IMR-90 (cell line): ENCODE measurements at regions not wholly inside any gene's neighbourhood (a gene's known extent, or its start where the extent isn't known, plus 50 kb on each side); places are given as distances from the start of the nearest gene placed in this dataset.

Source experiments
- ATAC-seq: fragments of 200-7000 bp; cut with Tn5 transposase; 2 replicates; pipeline ENCODE4 v1.9.1; 2020; ENCODE audit warnings: low read depth, mild to moderate bottlenecking, moderate library complexity
- BruUV-seq: library from RNA; stranded (reverse); fragments of 400-500 nt; replicated peaks from 2 replicates; lab custom pipeline; 2021; lab: Mats Ljungman, UMichigan
- CTCF ChIA-PET: fragments of 300-600 bp; formaldehyde crosslinking; extraction: SDS; loops from one replicate; lab custom pipeline; 2021; ENCODE audit warnings: antibody characterized with exemption; lab: Yijun Ruan, JAX
- POLR2A ChIA-PET: fragments of 300-600 bp; sonication (Branson Sonifier 250); formaldehyde crosslinking; loops from one replicate; lab custom pipeline; 2022; ENCODE audit warnings: antibody characterized with exemption; ENCODE audit not compliant: unreplicated experiment; lab: Charles Lee
- DNase-seq: peaks from one replicate; pipeline ENCODE4 v3.0.0; 2013
- H2AFZ ChIP-seq: replicated peaks from 2 replicates; pipeline ENCODE3; 2013; ENCODE audit warnings: low read length, mild to moderate bottlenecking; ENCODE audit not compliant: poor library complexity
- H2AK5ac ChIP-seq: 2 replicates; pipeline ENCODE4 v1.6.1; 2013; ENCODE audit warnings: low read depth, low read length, inconsistent platforms
- H2AK9ac ChIP-seq: replicated peaks from 2 replicates; pipeline ENCODE3; 2013; ENCODE audit warnings: mild to moderate bottlenecking, low read depth, low read length, moderate library complexity; ENCODE audit not compliant: poor library complexity
- H2BK120ac ChIP-seq: 2 replicates; pipeline ENCODE4 v1.6.1; 2013; ENCODE audit warnings: low read depth, low read length, inconsistent platforms
- H2BK15ac ChIP-seq: 3 replicates; pipeline ENCODE4 v1.6.1; 2013; ENCODE audit warnings: low read depth, low read length, inconsistent platforms
- H2BK20ac ChIP-seq: 2 replicates; pipeline ENCODE4 v1.6.1; 2013; ENCODE audit warnings: low read depth, mild to moderate bottlenecking, inconsistent platforms, low read length, moderate library complexity
- H2BK5ac ChIP-seq: 2 replicates; pipeline ENCODE4 v1.6.1; 2013; ENCODE audit warnings: mild to moderate bottlenecking, low read depth, low read length, inconsistent platforms; ENCODE audit not compliant: poor library complexity, severe bottlenecking
- H3K14ac ChIP-seq: replicated peaks from 2 replicates; pipeline ENCODE4 v1.6.1; 2013; ENCODE audit warnings: low read depth, low read length, inconsistent platforms
- H3K18ac ChIP-seq: 2 replicates; pipeline ENCODE4 v1.6.1; 2013; ENCODE audit warnings: low read depth, low read length, control low read depth
- H3K23ac ChIP-seq: 2 replicates; pipeline ENCODE4 v1.6.1; 2013; ENCODE audit warnings: low read depth, low read length, inconsistent platforms
- H3K27ac ChIP-seq: 2 replicates; pipeline ENCODE4 v1.5.1; 2013; ENCODE audit warnings: mild to moderate bottlenecking, control low read depth, low read length; ENCODE audit not compliant: insufficient read depth
- H3K27me3 ChIP-seq: 2 replicates; pipeline ENCODE4 v1.6.1; 2013; ENCODE audit warnings: low read length; ENCODE audit not compliant: control insufficient read depth, insufficient read depth
- H3K36me3 ChIP-seq: 2 replicates; pipeline ENCODE4 v1.6.1; 2013; ENCODE audit warnings: low read length, mixed read lengths; ENCODE audit not compliant: control insufficient read depth, insufficient read depth
- H3K4ac ChIP-seq: 2 replicates; pipeline ENCODE4 v1.6.1; 2013; ENCODE audit warnings: low read depth, low read length, inconsistent platforms
- H3K4me1 ChIP-seq: 2 replicates; pipeline ENCODE4 v1.6.1; 2013; ENCODE audit warnings: low read length, mixed read lengths; ENCODE audit not compliant: control insufficient read depth, insufficient read depth
- H3K4me2 ChIP-seq: 2 replicates; pipeline ENCODE4 v1.6.1; 2013; ENCODE audit warnings: low read depth, mild to moderate bottlenecking, control low read depth, low read length, moderate library complexity
- H3K4me3 ChIP-seq: 2 replicates; pipeline ENCODE4 v1.5.1; 2013; ENCODE audit warnings: low read depth, mild to moderate bottlenecking, control low read depth, low read length, moderate library complexity; ENCODE audit not compliant: insufficient read depth
- H3K56ac ChIP-seq: 2 replicates; pipeline ENCODE4 v1.6.1; 2013; ENCODE audit warnings: low read length, inconsistent platforms; ENCODE audit not compliant: insufficient read depth; ENCODE audit errors: extremely low read depth
- H3K79me1 ChIP-seq, 2 experiments: 2 replicates each; pipeline ENCODE4 v1.6.1; 2013; ENCODE audit warnings: low read length in 2 of 2, inconsistent platforms in 1 of 2, low read depth in 1 of 2
- H3K9ac ChIP-seq: 2 replicates; pipeline ENCODE4 v1.6.1; 2013; ENCODE audit warnings: low read depth, low read length, control low read depth
- H3K9me1 ChIP-seq: 2 replicates; pipeline ENCODE4 v1.6.1; 2013; ENCODE audit warnings: low read length, inconsistent platforms; ENCODE audit not compliant: insufficient read depth
- H3K9me3 ChIP-seq: 2 replicates; pipeline ENCODE4 v1.6.1; 2013; ENCODE audit warnings: low read length; ENCODE audit not compliant: control insufficient read depth, insufficient read depth
- H4K20me1 ChIP-seq: 2 replicates; pipeline ENCODE4 v1.6.1; 2013; ENCODE audit warnings: low read length, inconsistent platforms; ENCODE audit not compliant: insufficient read depth
- H4K5ac ChIP-seq: 2 replicates; pipeline ENCODE4 v1.6.1; 2013; ENCODE audit warnings: mild to moderate bottlenecking, low read depth, low read length, control low read depth
- H4K8ac ChIP-seq, 2 experiments: 2 replicates each; pipeline ENCODE4 v1.6.1; 2013; ENCODE audit warnings: low read depth in 2 of 2, low read length in 2 of 2, control low read depth in 1 of 2, inconsistent platforms in 1 of 2
- H4K91ac ChIP-seq: 2 replicates; pipeline ENCODE4 v1.6.1; 2013; ENCODE audit warnings: low read depth, low read length, inconsistent platforms; ENCODE audit not compliant: insufficient read depth
- CEBPB ChIP-seq: IDR thresholded peaks from 2 replicates; pipeline ENCODE4 v1.6.1; 2012; ENCODE audit warnings: low read depth, low read length, improper control_type of control experiment
- MAZ ChIP-seq: IDR thresholded peaks from 2 replicates; pipeline ENCODE4 v1.6.1; 2012; ENCODE audit warnings: low read depth, mild to moderate bottlenecking, low read length, improper control_type of control experiment, moderate library complexity, borderline replicate concordance
- WGBS, 2 experiments: methylation state at CpG; one replicate each; pipeline versions ENCODE4 v1.1.5 to v1.1.7; 2013; ENCODE audit warnings: missing lambda C conversion rate in 2 of 2; ENCODE audit not compliant: insufficient read length in 1 of 2; ENCODE audit errors: extremely low coverage in 2 of 2; 5-methylcytosine and 5-hydroxymethylcytosine counted together
- dilution Hi-C: fragments of 300-500 bp; cut with HindIII; formaldehyde crosslinking; loops from one replicate; pipeline ENCODE4 v1.14.3; 2018; ENCODE audit warnings: low sequenced_read_pairs; ENCODE audit not compliant: unreplicated experiment
- in situ Hi-C: fragments of 300-500 bp; cut with MboI; formaldehyde crosslinking; loops from 3 replicates; pipeline ENCODE4 v1.14.3; 2019; ENCODE audit warnings: low sequenced_read_pairs, inconsistent platforms, mixed read lengths
- intact Hi-C: fragments of 100-400 bp; cut with micrococcal nuclease; formaldehyde crosslinking; loops from 2 replicates; pipeline ENCODE4 v1.10.0; 2022
- TF ChIP-seq, protein P1 (sequence below): fragments of 150-350 bp; IDR thresholded peaks from 2 replicates; pipeline ENCODE4 v1.6.1; 2017; ENCODE audit warnings: mild to moderate bottlenecking, antibody characterized with exemption, low read length, low read depth
- TF ChIP-seq, protein P2 (sequence below): conservative IDR thresholded peaks from 2 replicates; pipeline ENCODE4 v1.5.1; 2012; ENCODE audit warnings: mild to moderate bottlenecking, low read depth, low read length, improper control_type of control experiment

DNA sequence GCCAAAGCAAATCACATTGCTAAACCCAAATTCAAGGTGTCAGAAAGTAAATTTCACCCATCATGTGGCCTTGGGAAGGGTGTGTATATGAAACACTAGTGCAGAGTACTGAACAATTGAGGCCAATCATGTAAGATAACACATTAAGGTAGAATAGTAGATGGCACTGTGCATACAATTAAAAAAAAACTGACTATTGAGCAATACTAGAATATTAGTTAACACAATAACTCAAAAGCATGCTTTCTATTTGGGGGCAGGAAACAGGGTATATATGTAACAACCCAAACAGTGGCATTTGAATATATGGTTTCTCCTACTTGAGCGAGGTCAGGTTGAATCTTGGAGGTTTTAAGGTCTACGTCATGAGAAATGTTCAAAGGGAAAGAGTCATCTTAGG lies 63.0 kb upstream of the DYNLRB2 start:
- no TSS peak for BruUV-seq
- dilution Hi-C loops = no loop called here

More for the DNA sequence above, 63.0 kb upstream of the DYNLRB2 start:
- Histone ChIP-seq H3K9me3 (peaks cover 7% of the 10 kb centered on the region; the same call in 1 of the 2 replicates), H3K9me1 (no peaks in the 10 kb centered on the region), H4K8ac (no peak overlapping the region), H2BK5ac (no peak overlapping the region), H3K4me2 (no peak overlapping the region), H2AK9ac (no peak overlapping the region), H3K4me3 (no peak overlapping the region), H2AFZ (no peak overlapping the region), H3K23ac (no peak overlapping the region), H3K4ac (no peak overlapping the region), H3K27ac (no peak overlapping the region), H2BK120ac (no peak overlapping the region), H3K79me1 (no peaks in the 10 kb centered on the region), H3K14ac (no peak overlapping the region), H2BK15ac (no peak overlapping the region), H3K4me1 (no peaks in the 10 kb centered on the region), H4K5ac (no peak overlapping the region), H3K9ac (no peak overlapping the region), H2BK20ac (no peak overlapping the region), H2AK5ac (no peak overlapping the region), H4K91ac (no peak overlapping the region), H3K56ac (no peak overlapping the region), H3K36me3 (no peaks in the 10 kb centered on the region), H3K18ac (no peak overlapping the region), H4K20me1 (no peaks in the 10 kb centered on the region), H3K27me3 (no peaks in the 10 kb centered on the region)
- DNase-seq (no peak), ATAC-seq (no peak)
- in situ Hi-C loops = no loop called here
- TF ChIP-seq MAZ (no peak), CEBPB (0 out of 2 replicates have a peak, but pooled peaks have one; percentile 30)
- TF ChIP-seq, protein P1, sequence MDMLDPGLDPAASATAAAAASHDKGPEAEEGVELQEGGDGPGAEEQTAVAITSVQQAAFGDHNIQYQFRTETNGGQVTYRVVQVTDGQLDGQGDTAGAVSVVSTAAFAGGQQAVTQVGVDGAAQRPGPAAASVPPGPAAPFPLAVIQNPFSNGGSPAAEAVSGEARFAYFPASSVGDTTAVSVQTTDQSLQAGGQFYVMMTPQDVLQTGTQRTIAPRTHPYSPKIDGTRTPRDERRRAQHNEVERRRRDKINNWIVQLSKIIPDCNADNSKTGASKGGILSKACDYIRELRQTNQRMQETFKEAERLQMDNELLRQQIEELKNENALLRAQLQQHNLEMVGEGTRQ = no peak
- TF ChIP-seq, protein P2, sequence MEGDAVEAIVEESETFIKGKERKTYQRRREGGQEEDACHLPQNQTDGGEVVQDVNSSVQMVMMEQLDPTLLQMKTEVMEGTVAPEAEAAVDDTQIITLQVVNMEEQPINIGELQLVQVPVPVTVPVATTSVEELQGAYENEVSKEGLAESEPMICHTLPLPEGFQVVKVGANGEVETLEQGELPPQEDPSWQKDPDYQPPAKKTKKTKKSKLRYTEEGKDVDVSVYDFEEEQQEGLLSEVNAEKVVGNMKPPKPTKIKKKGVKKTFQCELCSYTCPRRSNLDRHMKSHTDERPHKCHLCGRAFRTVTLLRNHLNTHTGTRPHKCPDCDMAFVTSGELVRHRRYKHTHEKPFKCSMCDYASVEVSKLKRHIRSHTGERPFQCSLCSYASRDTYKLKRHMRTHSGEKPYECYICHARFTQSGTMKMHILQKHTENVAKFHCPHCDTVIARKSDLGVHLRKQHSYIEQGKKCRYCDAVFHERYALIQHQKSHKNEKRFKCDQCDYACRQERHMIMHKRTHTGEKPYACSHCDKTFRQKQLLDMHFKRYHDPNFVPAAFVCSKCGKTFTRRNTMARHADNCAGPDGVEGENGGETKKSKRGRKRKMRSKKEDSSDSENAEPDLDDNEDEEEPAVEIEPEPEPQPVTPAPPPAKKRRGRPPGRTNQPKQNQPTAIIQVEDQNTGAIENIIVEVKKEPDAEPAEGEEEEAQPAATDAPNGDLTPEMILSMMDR = no peak
- ChIA-PET POLR2A (no interaction called here), CTCF (no interaction called here)
- intact Hi-C loops = no loop called here
- WGBS, 2 experiments = no CpG with 5 or more reads among the region's 2 CpGs
